ENCODE measurements at regions not wholly inside any gene's neighbourhood (a gene's known extent, or its start where the extent isn't known, plus 50 kb on each side); places are given as distances from the start of the nearest gene placed in this dataset.

DNA sequence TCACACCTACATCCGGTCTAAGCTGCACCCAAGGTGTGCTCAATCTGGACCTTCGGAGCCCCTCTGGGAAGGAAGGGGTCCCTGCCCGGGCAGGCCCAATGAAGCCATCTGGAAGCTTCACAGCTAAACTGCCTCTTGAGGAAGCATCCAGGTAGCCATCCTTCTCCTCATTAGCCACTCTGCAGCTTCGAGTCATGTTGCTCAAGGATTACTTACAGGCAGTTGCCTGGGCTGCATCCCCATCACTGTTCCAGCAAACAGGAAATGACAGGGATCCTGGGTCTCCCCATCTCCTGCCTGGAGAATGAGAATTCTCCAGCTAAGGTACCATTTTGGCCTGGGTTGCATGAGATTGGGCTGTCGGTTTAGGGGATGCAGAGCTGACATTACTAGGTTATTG lies 91.7 kb downstream of the ERMARD start:
- H3K27ac Mint-ChIP-seq (ENCODE audit: unreplicated experiment) = no peak overlapping the region
- no peaks in the 10 kb centered on the region for H3K27me3 Mint-ChIP-seq (ENCODE audit: unreplicated experiment)
- H3K4me1 Mint-ChIP-seq (ENCODE audit: unreplicated experiment) = no peaks in the 10 kb centered on the region
- no peak for TF ChIP-seq CTCF (IDR thresholded peaks at IDR 0.05)
- no peaks in the 10 kb centered on the region for H3K9me3 Mint-ChIP-seq (ENCODE audit: unreplicated experiment)
- H3K36me3 Mint-ChIP-seq (ENCODE audit: unreplicated experiment) = no peaks in the 10 kb centered on the region
- no peak overlapping the region for H3K4me3 Mint-ChIP-seq (ENCODE audit: unreplicated experiment)
- DNase-seq (ENCODE audit: extremely low spot score, unreplicated experiment) = peak; percentile 64

DNA sequence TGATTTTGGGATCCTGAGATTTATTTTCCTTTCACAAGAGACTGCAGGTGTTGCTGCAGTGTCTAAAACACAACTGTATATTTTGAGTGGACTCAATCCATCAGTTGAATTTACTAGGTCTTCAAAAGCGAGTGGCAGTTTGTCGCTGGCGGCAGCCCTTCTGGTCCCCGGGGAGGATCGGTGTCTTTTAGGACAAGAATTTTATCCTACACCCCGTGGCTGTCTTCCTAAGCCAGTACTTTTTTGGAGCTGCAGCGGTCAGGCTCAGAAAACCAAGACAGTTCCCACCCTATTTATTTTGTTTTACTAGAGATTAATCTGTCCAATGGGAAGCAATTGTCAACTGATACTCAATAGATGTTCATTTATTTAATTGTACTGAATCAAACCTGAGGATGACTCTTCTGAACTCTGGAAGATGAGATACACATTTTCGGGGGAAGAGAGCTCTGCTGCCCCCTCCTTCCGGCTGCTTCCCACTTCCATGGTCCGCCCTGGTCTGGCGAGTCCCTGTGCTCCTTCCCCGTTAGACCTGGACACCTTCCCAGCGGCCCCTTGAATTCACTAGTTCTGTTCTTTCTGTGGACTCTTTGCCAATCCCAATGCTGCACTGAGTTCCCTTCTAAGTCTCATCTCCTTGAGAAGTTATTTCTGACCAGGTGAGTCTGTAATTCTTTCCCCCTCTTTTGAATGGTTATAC lies 90.6 kb downstream of the ERMARD start:
- no peaks in the 10 kb centered on the region for H3K4me1 Mint-ChIP-seq (ENCODE audit: unreplicated experiment)
- H3K36me3 Mint-ChIP-seq (ENCODE audit: unreplicated experiment) = no peaks in the 10 kb centered on the region
- TF ChIP-seq CTCF (IDR thresholded peaks at IDR 0.05) = no peak
- H3K9me3 Mint-ChIP-seq (ENCODE audit: unreplicated experiment) = no peaks in the 10 kb centered on the region
- peak; percentile 72 for DNase-seq (ENCODE audit: extremely low spot score, unreplicated experiment)
- no peaks in the 10 kb centered on the region for H3K27me3 Mint-ChIP-seq (ENCODE audit: unreplicated experiment)
- H3K27ac Mint-ChIP-seq (ENCODE audit: unreplicated experiment) = no peak overlapping the region
- H3K4me3 Mint-ChIP-seq (ENCODE audit: unreplicated experiment) = no peak overlapping the region

DNA sequence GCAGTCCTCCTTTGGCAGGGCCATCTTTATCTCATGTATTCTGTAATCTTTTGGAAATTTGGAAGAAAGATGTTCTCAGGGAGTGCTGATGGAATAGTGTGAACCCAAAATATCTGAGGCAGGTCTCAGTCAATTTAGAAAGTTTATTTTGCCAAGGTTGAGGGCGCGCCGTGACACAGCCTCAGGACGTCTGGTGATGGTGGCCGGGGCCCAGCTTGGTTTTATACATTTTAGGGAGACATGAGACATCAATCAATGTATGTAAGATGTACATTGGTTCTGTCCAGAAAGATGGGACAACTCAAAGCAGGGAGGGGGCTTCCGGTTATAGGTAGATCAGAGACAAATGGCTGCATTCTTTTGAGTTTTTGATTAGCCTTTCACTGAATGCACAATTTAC lies 89.8 kb downstream of the ERMARD start:
- Mint-ChIP-seq H3K36me3 (ENCODE audit: unreplicated experiment) (no peaks in the 10 kb centered on the region), H3K4me3 (ENCODE audit: unreplicated experiment) (no peak overlapping the region), H3K9me3 (ENCODE audit: unreplicated experiment) (no peaks in the 10 kb centered on the region), H3K27me3 (ENCODE audit: unreplicated experiment) (peaks cover 7% of the 10 kb centered on the region), H3K27ac (ENCODE audit: unreplicated experiment) (no peak overlapping the region), H3K4me1 (ENCODE audit: unreplicated experiment) (no peaks in the 10 kb centered on the region)
- TF ChIP-seq CTCF (IDR thresholded peaks at IDR 0.05) = no peak
- no peak for DNase-seq (ENCODE audit: extremely low spot score, unreplicated experiment)

DNA sequence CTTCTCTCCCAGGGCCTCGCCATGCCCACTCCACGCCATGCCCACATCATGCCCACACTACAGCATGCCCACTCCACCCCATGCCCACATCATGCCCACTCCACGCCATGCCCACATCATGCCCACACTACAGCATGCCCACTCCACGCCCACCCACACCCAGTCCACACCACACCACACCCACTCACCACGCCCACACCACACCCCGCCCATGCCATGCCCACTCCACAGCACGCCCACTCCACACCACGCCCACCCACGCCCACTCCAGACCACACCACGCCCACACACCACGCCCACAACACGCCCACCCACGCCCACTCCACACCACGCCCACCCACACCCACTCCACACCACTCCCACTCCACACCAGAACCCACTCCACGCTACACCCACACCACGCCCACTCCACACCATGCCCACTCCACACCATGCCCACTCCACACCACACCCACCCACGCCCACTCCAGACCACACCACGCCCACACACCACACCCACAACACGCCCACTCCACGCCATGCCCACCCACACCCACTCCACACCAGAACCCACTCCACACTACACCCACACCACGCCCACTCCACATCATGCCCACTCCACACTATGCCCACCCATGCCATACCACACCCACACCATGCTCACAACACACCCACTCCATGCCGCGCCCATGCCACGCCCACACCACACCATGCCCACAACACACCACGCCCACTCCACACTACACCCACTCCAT lies 88.6 kb downstream of the ERMARD start:
- Mint-ChIP-seq H3K9me3 (ENCODE audit: unreplicated experiment) (no peaks in the 10 kb centered on the region), H3K36me3 (ENCODE audit: unreplicated experiment) (no peaks in the 10 kb centered on the region), H3K27ac (ENCODE audit: unreplicated experiment) (no peak overlapping the region), H3K4me1 (ENCODE audit: unreplicated experiment) (no peaks in the 10 kb centered on the region), H3K27me3 (ENCODE audit: unreplicated experiment) (peaks cover 19% of the 10 kb centered on the region), H3K4me3 (ENCODE audit: unreplicated experiment) (no peak overlapping the region)
- DNase-seq (ENCODE audit: extremely low spot score, unreplicated experiment) = no peak
- no peak for TF ChIP-seq CTCF (IDR thresholded peaks at IDR 0.05)

DNA sequence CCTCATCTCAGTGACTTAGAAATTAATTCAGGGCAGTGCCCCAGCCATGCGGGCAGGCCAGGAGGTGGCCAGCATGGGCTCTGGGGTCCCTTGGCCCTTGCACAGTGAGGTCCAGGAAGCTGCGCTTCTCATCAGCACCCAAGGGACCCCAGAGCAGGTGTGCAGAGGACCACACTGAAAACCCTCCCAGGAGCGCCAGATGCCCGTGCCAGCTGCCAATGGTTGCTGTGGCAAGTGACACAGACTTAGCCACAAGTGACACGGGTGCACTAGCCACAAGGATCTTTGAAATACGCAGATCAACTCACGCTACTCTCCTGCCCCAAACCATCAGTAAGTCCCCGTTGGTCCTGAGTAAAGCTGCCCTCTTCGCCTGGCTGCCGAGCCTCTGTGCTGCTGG lies 88.1 kb downstream of the ERMARD start:
- Mint-ChIP-seq H3K9me3 (ENCODE audit: unreplicated experiment) (no peaks in the 10 kb centered on the region), H3K27ac (ENCODE audit: unreplicated experiment) (no peak overlapping the region), H3K4me1 (ENCODE audit: unreplicated experiment) (no peaks in the 10 kb centered on the region), H3K36me3 (ENCODE audit: unreplicated experiment) (no peaks in the 10 kb centered on the region), H3K27me3 (ENCODE audit: unreplicated experiment) (peaks cover 25% of the 10 kb centered on the region), H3K4me3 (ENCODE audit: unreplicated experiment) (no peak overlapping the region)
- no peak for TF ChIP-seq CTCF (IDR thresholded peaks at IDR 0.05)
- no peak for DNase-seq (ENCODE audit: extremely low spot score, unreplicated experiment)

All from osteocyte (in vitro differentiated cells).